ENCODE measurements at regions not wholly inside any gene's neighbourhood (a gene's known extent, or its start where the extent isn't known, plus 50 kb on each side); places are given as distances from the start of the nearest gene placed in this dataset.

GRCh38 chr12:94766397-94766796, 116.0 kb upstream of the TMCC3 start:
- Histone ChIP-seq H3K36me3 (ENCODE audit: low read depth) (no peaks in the 10 kb centered on the region), H3K4me3 (no peak overlapping the region), H2AFZ (no peak overlapping the region), H3K27me3 (ENCODE audit: insufficient read depth, low read depth) (no peaks in the 10 kb centered on the region), H3K9me3 (ENCODE audit: insufficient read depth, low read depth) (no peaks in the 10 kb centered on the region), H4K20me1 (ENCODE audit: insufficient read depth) (no peaks in the 10 kb centered on the region), H3K9me2 (ENCODE audit: insufficient read depth) (no peaks in the 10 kb centered on the region), H3K4me2 (no peak overlapping the region), H3F3A (ENCODE audit: insufficient read depth, low read depth) (peaks cover 4% of the 10 kb centered on the region; the same call in 1 of the 2 replicates), H3K27ac (no peak overlapping the region), H3K4me1 (replicated peaks; ENCODE audit: insufficient read depth) (peaks cover 26% of the 10 kb centered on the region), H3K79me2 (ENCODE audit: low read depth) (no peaks in the 10 kb centered on the region)
- ChIA-PET CTCF (no interaction called here), POLR2A (ENCODE audit: unreplicated experiment) (no interaction called here)
- no peak for TF ChIP-seq CTCF (conservative IDR thresholded peaks at IDR 0.05)
- intact Hi-C loops (cut with micrococcal nuclease; ENCODE audit: unreplicated experiment), result no loop called here
- no peak for DNase-seq
- no TSS peak for BruUV-seq (replicated peaks)

- TF ChIP-seq EZH2 (IDR thresholded peaks at IDR 0.05; ENCODE audit: low read depth), result no peak
- no peak for TF ChIP-seq CTCF (conservative IDR thresholded peaks at IDR 0.05)
- POLR2A ChIA-PET (ENCODE audit: unreplicated experiment), result interaction anchor here (0.6 kb wide), 2 partner anchors 107 to 259 kb away, joined by 9 to 14 read pairs; no protein-coding TSS in a partner anchor
These were observed 113.1 kb upstream of the TMCC3 start for GRCh38 chr12:94763462-94763861.

GRCh38 chr12:94762943-94763342, 112.6 kb upstream of the TMCC3 start:
- no peaks in the 10 kb centered on the region for H3K36me3 ChIP-seq (ENCODE audit: low read depth)
- H3K79me2 ChIP-seq (ENCODE audit: low read depth), result no peaks in the 10 kb centered on the region
- intact Hi-C loops (cut with micrococcal nuclease; ENCODE audit: unreplicated experiment), result loop anchor here (5.0 kb wide), 2 partner anchors 141 to 166 kb away; no protein-coding TSS in a partner anchor
- POLR2A ChIA-PET (ENCODE audit: unreplicated experiment), result interaction anchor here (0.6 kb wide), 1 partner anchor 107 kb away, joined by 9 read pairs; no protein-coding TSS in a partner anchor
- no peak for DNase-seq
- H3K27me3 ChIP-seq (ENCODE audit: insufficient read depth, low read depth), result no peaks in the 10 kb centered on the region
- CTCF ChIA-PET, result interaction anchor here (0.6 to 1.5 kb wide), 4 partner anchors 159 to 1259 kb away, joined by 3 to 5 read pairs (median 5); no protein-coding TSS in a partner anchor
- H2AFZ ChIP-seq, result no peak overlapping the region
- no peaks in the 10 kb centered on the region for H4K20me1 ChIP-seq (ENCODE audit: insufficient read depth)
- peak overlapping the region; percentile 67 for H3K27ac ChIP-seq
- peaks cover 30% of the 10 kb centered on the region for H3K4me1 ChIP-seq (replicated peaks; ENCODE audit: insufficient read depth)
- TF ChIP-seq CTCF (conservative IDR thresholded peaks at IDR 0.05) (no peak), EZH2 (IDR thresholded peaks at IDR 0.05; ENCODE audit: low read depth) (no peak)
- no peaks in the 10 kb centered on the region for H3K9me3 ChIP-seq (ENCODE audit: insufficient read depth, low read depth)
- BruUV-seq (replicated peaks), result no TSS peak
- no peak overlapping the region for H3K4me3 ChIP-seq
- peak overlapping the region; percentile 7 for H3K4me2 ChIP-seq
- peaks cover 7% of the 10 kb centered on the region; the same call in 1 of the 2 replicates for H3F3A ChIP-seq (ENCODE audit: insufficient read depth, low read depth)
- no peaks in the 10 kb centered on the region for H3K9me2 ChIP-seq (ENCODE audit: insufficient read depth)

More at GRCh38 chr12:94763462-94763861, 113.1 kb upstream of the TMCC3 start:
- DNase-seq, result no peak
- Histone ChIP-seq H3K4me2 (no peak overlapping the region), H2AFZ (no peak overlapping the region), H3K4me1 (replicated peaks; ENCODE audit: insufficient read depth) (peaks cover 30% of the 10 kb centered on the region), H3F3A (ENCODE audit: insufficient read depth, low read depth) (peaks cover 7% of the 10 kb centered on the region; the same call in 1 of the 2 replicates), H3K79me2 (ENCODE audit: low read depth) (no peaks in the 10 kb centered on the region), H4K20me1 (ENCODE audit: insufficient read depth) (no peaks in the 10 kb centered on the region), H3K27ac (peak overlapping the region; percentile 67), H3K9me2 (ENCODE audit: insufficient read depth) (no peaks in the 10 kb centered on the region), H3K9me3 (ENCODE audit: insufficient read depth, low read depth) (no peaks in the 10 kb centered on the region), H3K27me3 (ENCODE audit: insufficient read depth, low read depth) (no peaks in the 10 kb centered on the region), H3K36me3 (ENCODE audit: low read depth) (no peaks in the 10 kb centered on the region), H3K4me3 (no peak overlapping the region)
- no TSS peak for BruUV-seq (replicated peaks)
- CTCF ChIA-PET, result interaction anchor here (0.7 to 1.5 kb wide), 3 partner anchors 159 to 217 kb away, joined by 3 to 8 read pairs (median 5); no protein-coding TSS in a partner anchor
- intact Hi-C loops (cut with micrococcal nuclease; ENCODE audit: unreplicated experiment), result loop anchor here (5.0 kb wide), 2 partner anchors 141 to 166 kb away; no protein-coding TSS in a partner anchor
